ENCODE measurements at regions not wholly inside any gene's neighbourhood (a gene's known extent, or its start where the extent isn't known, plus 50 kb on each side); places are given as distances from the start of the nearest gene placed in this dataset.

GRCh38 chrX:125219852-125220251 lies 99.8 kb upstream of the TEX13C start:
- TF ChIP-seq CTCF (IDR thresholded peaks at IDR 0.05; ENCODE audit: low read depth, low read length, missing input control) (no peak), REST (IDR thresholded peaks at IDR 0.05) (no peak), SP1 (IDR thresholded peaks at IDR 0.05) (no peak), JUND (IDR thresholded peaks at IDR 0.05) (no peak), RAD21 (IDR thresholded peaks at IDR 0.05) (no peak), GABPA (IDR thresholded peaks at IDR 0.05 in 1 of 2, conservative IDR thresholded peaks at IDR 0.05 in 1 of 2) (no peak), MAX (IDR thresholded peaks at IDR 0.05) (no peak)
- TF ChIP-seq, protein P1, sequence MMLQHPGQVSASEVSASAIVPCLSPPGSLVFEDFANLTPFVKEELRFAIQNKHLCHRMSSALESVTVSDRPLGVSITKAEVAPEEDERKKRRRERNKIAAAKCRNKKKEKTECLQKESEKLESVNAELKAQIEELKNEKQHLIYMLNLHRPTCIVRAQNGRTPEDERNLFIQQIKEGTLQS (IDR thresholded peaks at IDR 0.05) = no peak

Data from liver (tissue), 3 donors.